ENCODE measurements at regions not wholly inside any gene's neighbourhood (a gene's known extent, or its start where the extent isn't known, plus 50 kb on each side); places are given as distances from the start of the nearest gene placed in this dataset.
"Not testable (repeated sequence)": the region's sequence is repeated elsewhere in the genome, so short reads cannot be mapped to it uniquely, and the experiment has no call there.

DNA sequence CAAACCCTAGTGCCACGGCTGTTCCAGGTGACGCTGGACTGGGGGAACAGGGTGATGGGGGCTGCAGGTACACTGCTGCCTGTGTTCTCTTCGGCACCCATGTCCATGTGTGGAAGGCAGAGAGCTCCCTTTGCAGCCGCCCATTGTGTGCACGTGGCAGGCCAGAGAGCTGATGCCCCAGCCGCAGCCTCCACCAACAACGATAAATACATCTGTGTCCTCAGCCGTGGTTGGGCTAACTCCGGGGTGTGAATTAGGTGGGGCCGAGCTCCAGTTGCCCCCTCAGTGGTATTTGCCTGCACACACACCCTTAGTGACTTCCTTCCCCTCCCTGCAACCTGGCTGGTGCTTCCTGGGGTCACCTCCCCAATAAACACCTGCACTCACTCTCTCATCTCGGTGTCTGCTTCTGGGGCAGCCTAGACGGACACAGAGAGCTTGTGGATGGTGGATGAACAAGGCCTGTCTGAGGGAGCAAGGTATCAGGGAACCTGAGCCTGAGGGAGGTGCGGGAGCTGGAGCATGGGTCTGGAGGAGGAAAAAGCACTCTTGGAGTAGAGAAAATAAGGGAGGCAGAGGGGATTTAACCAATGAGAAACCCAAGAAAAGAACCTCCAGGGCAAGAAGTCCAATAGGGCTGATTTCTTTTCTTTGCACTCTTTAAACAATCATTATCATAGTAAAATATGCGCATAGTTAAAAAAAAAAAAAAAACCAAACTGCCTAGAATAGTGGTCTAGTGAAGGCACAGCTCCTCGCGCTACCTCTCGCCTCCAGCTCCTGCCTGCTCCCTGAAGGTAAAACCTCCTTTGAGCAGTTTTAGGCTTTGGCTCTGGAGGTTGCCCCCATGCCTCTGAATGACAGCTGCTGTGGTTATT, 112.6 kb downstream of the ZNF664 start:
- Histone ChIP-seq H3K27me3 (ENCODE audit: control insufficient read depth in 2 of 2, insufficient read depth in 2 of 2, low read length in 2 of 2) (no peaks in the 10 kb centered on the region), H3K27ac (ENCODE audit: low read depth in 2 of 2, low read length in 2 of 2) (no peak overlapping the region), H3K9ac (ENCODE audit: low read depth in 1 of 2, low read length in 2 of 2) (no peak overlapping the region), H3K9me3 (ENCODE audit: control insufficient read depth in 2 of 2, low read length in 2 of 2) (no peaks in the 10 kb centered on the region), H3K4me1 (ENCODE audit: control insufficient read depth in 2 of 2, insufficient read depth in 2 of 2, low read length in 2 of 2) (peaks cover 5 to 11% of the 10 kb centered on the region in 2 donors), H3K4me3 (ENCODE audit: low read length in 2 of 2) (no peak overlapping the region), H3K36me3 (ENCODE audit: control insufficient read depth in 2 of 2, insufficient read depth in 2 of 2, low read length in 2 of 2) (no peaks in the 10 kb centered on the region)

DNA sequence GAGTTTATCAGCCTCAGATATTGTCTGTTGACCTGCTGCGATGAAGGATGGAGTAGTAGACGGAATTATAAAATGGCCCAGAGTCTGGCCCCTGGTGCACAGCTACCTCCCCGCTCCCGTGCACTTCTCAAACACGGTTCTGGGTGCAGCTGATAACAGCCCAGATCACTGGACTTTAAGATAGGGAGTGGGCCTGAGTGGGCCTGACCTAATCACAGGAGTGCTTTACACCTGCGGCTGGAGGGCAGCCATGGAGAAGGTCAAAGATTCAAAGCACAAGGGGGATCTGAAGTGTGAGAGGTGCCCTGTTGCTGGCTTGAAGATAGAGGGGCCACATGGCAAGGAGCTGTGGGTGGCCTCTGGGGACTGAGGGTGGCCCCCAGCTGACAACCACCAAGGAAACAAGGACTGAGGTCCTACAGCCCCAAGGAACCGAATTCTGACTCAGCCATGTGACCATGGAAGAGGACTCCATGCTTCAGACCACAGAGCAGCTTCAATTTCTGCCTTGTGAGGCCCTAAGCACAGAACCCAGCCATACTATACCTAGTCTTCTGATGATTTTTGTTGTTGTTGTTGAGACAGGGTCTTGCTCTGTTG, 113.4 kb downstream of the ZNF664 start:
- Histone ChIP-seq H3K36me3 (ENCODE audit: control insufficient read depth in 2 of 2, insufficient read depth in 2 of 2, low read length in 2 of 2) (no peaks in the 10 kb centered on the region), H3K9me3 (ENCODE audit: control insufficient read depth in 2 of 2, low read length in 2 of 2) (no peaks in the 10 kb centered on the region), H3K4me3 (ENCODE audit: low read length in 2 of 2) (no peak overlapping the region), H3K9ac (ENCODE audit: low read depth in 1 of 2, low read length in 2 of 2) (no peak overlapping the region), H3K27me3 (ENCODE audit: control insufficient read depth in 2 of 2, insufficient read depth in 2 of 2, low read length in 2 of 2) (no peaks in the 10 kb centered on the region), H3K27ac (ENCODE audit: low read depth in 2 of 2, low read length in 2 of 2) (no peak overlapping the region), H3K4me1 (ENCODE audit: control insufficient read depth in 2 of 2, insufficient read depth in 2 of 2, low read length in 2 of 2) (peaks cover 5 to 11% of the 10 kb centered on the region in 2 donors)

DNA sequence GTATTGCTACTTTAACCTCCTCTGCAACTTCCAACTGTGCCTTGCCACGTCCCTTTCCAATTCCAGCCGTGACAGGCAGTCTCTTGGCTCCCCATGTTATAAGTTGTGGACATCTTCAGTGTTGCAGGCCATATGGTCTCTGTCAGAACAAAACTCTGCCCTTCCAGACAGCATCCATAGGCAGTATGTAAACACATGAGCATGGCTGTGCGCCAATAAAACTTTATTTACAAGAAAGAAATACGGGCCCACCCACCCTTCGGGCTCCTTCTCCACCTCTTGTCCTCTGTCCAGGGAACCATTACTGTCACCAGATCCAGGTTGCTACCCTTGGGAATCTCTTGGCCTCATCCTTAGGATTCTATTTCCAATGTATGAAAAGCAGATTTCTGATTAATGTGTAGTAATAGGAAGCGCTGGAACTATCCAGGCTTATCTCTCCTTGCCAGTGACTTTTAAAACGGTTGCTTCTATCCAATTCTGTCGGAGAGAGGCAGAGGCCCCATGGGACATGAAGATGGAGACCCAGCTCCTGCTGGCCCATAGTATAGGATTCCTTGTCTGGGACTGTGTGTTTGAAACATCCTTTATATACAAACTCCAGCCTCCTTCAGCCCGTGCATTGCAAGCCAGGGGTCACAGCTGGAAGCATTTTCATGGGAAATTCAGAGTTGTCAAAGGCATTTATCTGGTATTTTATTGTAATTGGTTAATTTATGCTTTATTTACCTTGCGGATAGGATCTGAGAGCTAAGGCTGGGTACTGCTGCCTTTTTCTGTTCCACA, 114.4 kb downstream of the ZNF664 start:
- Histone ChIP-seq H3K27ac (ENCODE audit: low read depth in 2 of 2, low read length in 2 of 2) (no peak overlapping the region), H3K4me1 (ENCODE audit: control insufficient read depth in 2 of 2, insufficient read depth in 2 of 2, low read length in 2 of 2) (peaks cover 5 to 11% of the 10 kb centered on the region in 2 donors), H3K4me3 (ENCODE audit: low read length in 2 of 2) (no peak overlapping the region), H3K9me3 (ENCODE audit: control insufficient read depth in 2 of 2, low read length in 2 of 2) (no peaks in the 10 kb centered on the region), H3K9ac (ENCODE audit: low read depth in 1 of 2, low read length in 2 of 2) (no peak overlapping the region), H3K27me3 (ENCODE audit: control insufficient read depth in 2 of 2, insufficient read depth in 2 of 2, low read length in 2 of 2) (no peaks in the 10 kb centered on the region), H3K36me3 (ENCODE audit: control insufficient read depth in 2 of 2, insufficient read depth in 2 of 2, low read length in 2 of 2) (no peaks in the 10 kb centered on the region)

DNA sequence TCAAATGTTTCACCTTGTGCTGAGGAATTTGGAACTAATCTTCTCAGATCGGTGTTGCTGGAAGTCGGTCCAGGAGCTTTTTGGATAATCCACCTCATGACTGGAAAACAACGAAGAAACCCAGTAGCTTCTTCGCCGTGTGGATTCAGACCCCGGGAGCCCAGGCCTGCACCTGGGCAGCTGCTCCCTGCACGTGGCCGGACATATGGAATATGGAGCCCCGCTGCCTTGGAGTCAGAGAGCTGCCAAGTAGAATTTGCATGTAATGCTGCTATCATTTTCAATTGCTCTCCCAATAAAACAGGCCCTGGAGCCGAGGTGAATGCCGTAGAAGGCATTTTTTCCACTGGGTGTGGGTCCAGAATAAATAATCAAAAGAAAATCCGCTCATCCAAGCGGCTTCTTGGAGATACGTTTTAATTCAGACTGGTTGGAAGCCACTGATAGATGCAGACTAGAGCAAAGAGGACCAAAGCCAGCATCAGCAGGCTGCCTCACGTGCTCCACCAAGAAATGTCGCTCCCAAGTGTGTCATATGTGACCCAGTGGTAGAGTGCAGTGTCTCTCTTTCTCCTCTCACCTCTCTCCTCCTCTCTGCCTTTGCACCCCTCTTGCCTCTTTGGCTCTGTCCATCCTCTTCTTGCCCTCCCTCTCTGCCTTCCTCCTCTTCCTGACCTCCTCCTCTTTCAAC, 115.3 kb downstream of the ZNF664 start:
- H3K36me3 ChIP-seq (ENCODE audit: control insufficient read depth in 2 of 2, insufficient read depth in 2 of 2, low read length in 2 of 2): no peaks in the 10 kb centered on the region
- H3K4me3 ChIP-seq (ENCODE audit: low read length in 2 of 2): no peak overlapping the region
- no peaks in the 10 kb centered on the region for H3K27me3 ChIP-seq (ENCODE audit: control insufficient read depth in 2 of 2, insufficient read depth in 2 of 2, low read length in 2 of 2)
- H3K9me3 ChIP-seq (ENCODE audit: control insufficient read depth in 2 of 2, low read length in 2 of 2): no peaks in the 10 kb centered on the region
- H3K4me1 ChIP-seq (ENCODE audit: control insufficient read depth in 2 of 2, insufficient read depth in 2 of 2, low read length in 2 of 2): peaks cover 5 to 11% of the 10 kb centered on the region in 2 donors
- no peak overlapping the region for H3K9ac ChIP-seq (ENCODE audit: low read depth in 1 of 2, low read length in 2 of 2)
- H3K27ac ChIP-seq (ENCODE audit: low read depth in 2 of 2, low read length in 2 of 2): peak overlapping the region; percentile 17 to 44

DNA sequence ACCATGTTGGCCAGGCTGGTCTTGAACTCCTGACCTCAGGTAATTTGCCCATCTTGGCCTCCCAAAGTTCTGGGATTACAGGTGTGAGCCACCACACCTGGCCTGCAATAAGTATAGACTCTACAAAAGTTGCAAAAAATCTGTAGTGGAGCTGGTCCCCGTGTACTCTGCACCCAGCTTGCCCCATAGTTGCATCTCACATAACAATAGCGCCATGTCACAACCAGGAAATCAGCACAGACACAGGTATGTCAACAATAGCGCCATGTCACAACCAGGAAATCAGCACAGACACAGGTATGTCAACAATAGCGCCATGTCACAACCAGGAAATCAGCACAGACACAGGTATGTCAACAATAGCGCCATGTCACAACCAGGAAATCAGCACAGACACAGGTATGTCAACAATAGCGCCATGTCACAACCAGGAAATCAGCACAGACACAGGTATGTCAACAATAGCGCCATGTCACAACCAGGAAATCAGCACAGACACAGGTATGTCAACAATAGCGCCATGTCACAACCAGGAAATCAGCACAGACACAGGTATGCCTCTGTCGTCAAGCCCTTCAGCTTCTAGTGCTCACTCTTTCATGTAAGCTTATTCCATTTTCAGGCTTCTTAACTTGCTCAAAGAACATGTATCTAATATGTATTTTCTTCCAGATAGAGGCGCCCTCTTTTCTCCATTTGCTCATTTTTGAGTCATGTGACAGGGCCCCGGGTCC, 116.3 kb downstream of the ZNF664 start:
- H3K36me3 ChIP-seq (ENCODE audit: control insufficient read depth in 2 of 2, insufficient read depth in 2 of 2, low read length in 2 of 2): not testable (repeated sequence)
- peak overlapping the region; percentile 2 to 30 for H3K4me3 ChIP-seq (ENCODE audit: low read length in 2 of 2)

DNA sequence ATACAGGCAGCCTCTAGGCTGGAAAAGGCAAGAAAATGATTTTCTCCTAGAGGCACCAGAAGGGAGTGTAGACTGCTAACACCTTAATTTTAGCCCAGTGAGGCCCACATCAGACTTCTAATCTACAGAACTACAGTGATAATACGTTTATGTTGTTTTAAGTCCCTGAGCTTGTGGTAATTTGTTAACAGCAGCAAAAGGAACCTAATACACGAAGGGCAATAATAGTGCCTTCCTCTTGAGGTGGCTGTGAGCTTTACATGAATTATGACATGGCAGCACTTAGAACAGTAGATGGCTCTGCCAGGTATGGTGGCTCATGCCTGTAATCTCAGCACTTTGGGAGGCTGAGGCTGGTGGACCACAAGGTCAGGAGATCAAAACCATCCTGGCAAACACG, 118.8 kb downstream of the ZNF664 start:
- peaks cover 5 to 11% of the 10 kb centered on the region in 2 donors for H3K4me1 ChIP-seq (ENCODE audit: control insufficient read depth in 2 of 2, insufficient read depth in 2 of 2, low read length in 2 of 2)
- no peak overlapping the region for H3K9ac ChIP-seq (ENCODE audit: low read depth in 1 of 2, low read length in 2 of 2)
- H3K36me3 ChIP-seq (ENCODE audit: control insufficient read depth in 2 of 2, insufficient read depth in 2 of 2, low read length in 2 of 2): no peaks in the 10 kb centered on the region
- no peaks in the 10 kb centered on the region for H3K27me3 ChIP-seq (ENCODE audit: control insufficient read depth in 2 of 2, insufficient read depth in 2 of 2, low read length in 2 of 2)
- no peak overlapping the region for H3K4me3 ChIP-seq (ENCODE audit: low read length in 2 of 2)
- H3K9me3 ChIP-seq (ENCODE audit: control insufficient read depth in 2 of 2, low read length in 2 of 2): no peaks in the 10 kb centered on the region
- H3K27ac ChIP-seq (ENCODE audit: low read depth in 2 of 2, low read length in 2 of 2): no peak overlapping the region

More for the DNA sequence above, 116.3 kb downstream of the ZNF664 start:
- not testable (repeated sequence) for H3K27me3 ChIP-seq (ENCODE audit: control insufficient read depth in 2 of 2, insufficient read depth in 2 of 2, low read length in 2 of 2); H3K9ac ChIP-seq (ENCODE audit: low read depth in 1 of 2, low read length in 2 of 2); H3K9me3 ChIP-seq (ENCODE audit: control insufficient read depth in 2 of 2, low read length in 2 of 2)
- Histone ChIP-seq H3K4me1 (ENCODE audit: control insufficient read depth in 2 of 2, insufficient read depth in 2 of 2, low read length in 2 of 2) (peaks cover 5 to 11% of the 10 kb centered on the region in 2 donors), H3K27ac (ENCODE audit: low read depth in 2 of 2, low read length in 2 of 2) (peak overlapping the region; percentile 45 to 73)

DNA sequence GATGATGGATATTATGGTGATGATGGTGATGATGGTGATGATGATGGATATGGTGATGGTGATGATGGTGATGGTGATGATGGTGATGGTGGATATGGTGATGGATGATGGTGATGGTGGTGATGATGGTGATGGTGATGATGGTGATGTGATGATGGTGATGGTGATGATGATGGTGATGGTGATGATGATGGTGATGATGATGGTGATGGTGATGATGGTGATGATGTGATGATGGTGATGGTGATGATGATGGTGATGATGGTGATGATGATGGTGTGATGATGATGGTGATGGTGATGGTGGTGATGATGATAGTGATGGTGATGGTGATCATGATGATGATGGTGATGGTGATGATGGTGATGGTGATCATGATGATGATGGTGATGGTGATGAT, 119.5 kb downstream of the ZNF664 start:
- not testable (repeated sequence) for H3K9ac ChIP-seq (ENCODE audit: low read depth in 1 of 2, low read length in 2 of 2); H3K9me3 ChIP-seq (ENCODE audit: control insufficient read depth in 2 of 2, low read length in 2 of 2)

DNA sequence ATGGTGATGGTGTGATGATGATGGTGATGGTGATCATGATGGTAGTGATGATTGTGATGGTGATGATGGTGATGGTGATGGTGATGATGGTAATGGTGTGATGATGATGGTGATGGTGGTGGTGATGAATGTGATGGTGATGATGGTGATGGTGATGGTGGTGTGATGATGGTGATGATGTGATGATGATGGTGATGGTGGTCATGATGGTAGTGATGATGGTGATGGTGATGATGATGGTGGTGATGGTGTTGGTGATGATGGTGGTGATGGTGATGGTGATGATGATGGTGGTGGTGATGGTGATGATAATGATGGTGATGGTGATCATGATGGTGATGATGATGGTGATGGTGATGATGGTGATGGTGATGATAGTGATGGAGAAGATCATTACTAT, 120.3 kb downstream of the ZNF664 start:
- Histone ChIP-seq H3K4me1 (ENCODE audit: control insufficient read depth in 2 of 2, insufficient read depth in 2 of 2, low read length in 2 of 2) (peaks cover 5 to 11% of the 10 kb centered on the region in 2 donors), H3K9ac (ENCODE audit: low read depth in 1 of 2, low read length in 2 of 2) (no peak overlapping the region), H3K4me3 (ENCODE audit: low read length in 2 of 2) (no peak overlapping the region)

More for the DNA sequence above, 119.5 kb downstream of the ZNF664 start:
- not testable (repeated sequence) for H3K27me3 ChIP-seq (ENCODE audit: control insufficient read depth in 2 of 2, insufficient read depth in 2 of 2, low read length in 2 of 2); H3K4me3 ChIP-seq (ENCODE audit: low read length in 2 of 2); H3K36me3 ChIP-seq (ENCODE audit: control insufficient read depth in 2 of 2, insufficient read depth in 2 of 2, low read length in 2 of 2); H3K27ac ChIP-seq (ENCODE audit: low read depth in 2 of 2, low read length in 2 of 2)
- H3K4me1 ChIP-seq (ENCODE audit: control insufficient read depth in 2 of 2, insufficient read depth in 2 of 2, low read length in 2 of 2): peaks cover 5 to 11% of the 10 kb centered on the region in 2 donors

DNA sequence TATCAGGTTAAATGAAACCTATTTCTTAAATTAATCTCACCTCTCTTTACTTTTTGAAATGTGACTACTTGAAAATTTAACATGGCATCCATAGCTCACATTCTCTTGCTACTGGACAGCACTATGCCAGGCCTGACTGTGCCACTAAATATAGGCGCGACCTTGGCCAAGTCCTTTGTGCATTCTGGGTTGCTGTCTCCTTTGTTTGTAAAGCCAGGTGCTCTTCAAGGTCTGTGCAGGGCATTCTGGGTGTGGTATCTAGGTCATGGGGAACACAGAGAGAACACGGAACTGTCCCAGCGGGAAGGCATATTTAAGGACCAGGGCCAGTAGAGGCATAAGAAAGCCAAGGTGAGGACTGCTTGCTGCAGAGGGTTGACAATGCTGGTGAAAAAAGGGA, 121.2 kb downstream of the ZNF664 start:
- H3K4me1 ChIP-seq (ENCODE audit: control insufficient read depth in 2 of 2, insufficient read depth in 2 of 2, low read length in 2 of 2): peaks cover 5 to 11% of the 10 kb centered on the region in 2 donors
- no peaks in the 10 kb centered on the region for H3K36me3 ChIP-seq (ENCODE audit: control insufficient read depth in 2 of 2, insufficient read depth in 2 of 2, low read length in 2 of 2)
- peaks cover 0 to 2% of the 10 kb centered on the region in 2 donors for H3K27me3 ChIP-seq (ENCODE audit: control insufficient read depth in 2 of 2, insufficient read depth in 2 of 2, low read length in 2 of 2)
- H3K9me3 ChIP-seq (ENCODE audit: control insufficient read depth in 2 of 2, low read length in 2 of 2): no peaks in the 10 kb centered on the region
- H3K9ac ChIP-seq (ENCODE audit: low read depth in 1 of 2, low read length in 2 of 2): no peak overlapping the region
- H3K4me3 ChIP-seq (ENCODE audit: low read length in 2 of 2): no peak overlapping the region
- H3K27ac ChIP-seq (ENCODE audit: low read depth in 2 of 2, low read length in 2 of 2): no peak overlapping the region

More for the DNA sequence above, 120.3 kb downstream of the ZNF664 start:
- Histone ChIP-seq H3K36me3 (ENCODE audit: control insufficient read depth in 2 of 2, insufficient read depth in 2 of 2, low read length in 2 of 2) (no peaks in the 10 kb centered on the region), H3K27ac (ENCODE audit: low read depth in 2 of 2, low read length in 2 of 2) (no peak overlapping the region), H3K9me3 (ENCODE audit: control insufficient read depth in 2 of 2, low read length in 2 of 2) (no peaks in the 10 kb centered on the region), H3K27me3 (ENCODE audit: control insufficient read depth in 2 of 2, insufficient read depth in 2 of 2, low read length in 2 of 2) (peaks cover 0 to 1% of the 10 kb centered on the region in 2 donors)

All from mucosa of rectum (tissue), 2 donors.